Astrocyte of the spinal cord (primary cell): ENCODE measurements at regions not wholly inside any gene's neighbourhood (a gene's known extent, or its start where the extent isn't known, plus 50 kb on each side); places are given as distances from the start of the nearest gene placed in this dataset.

ENCODE experiments used
- DNase-seq: peaks from one replicate; pipeline ENCODE4 v3.0.0; 2011; ENCODE audit warnings: low read depth, low spot score
- H3K4me3 ChIP-seq: 2 replicates; pipeline ENCODE4 v1.5.1; 2011; ENCODE audit warnings: low read depth, mild to moderate bottlenecking, low read length, moderate library complexity
- in situ Hi-C: cut with HindIII; loops from 2 replicates; pipeline ENCODE4 v1.10.0; 2017; ENCODE audit warnings: low sequenced_read_pairs
- TF ChIP-seq, protein P1 (sequence below): IDR thresholded peaks from 2 replicates; pipeline ENCODE4 v1.5.1; 2012; ENCODE audit warnings: low read depth, mild to moderate bottlenecking, low read length, inconsistent platforms

DNA sequence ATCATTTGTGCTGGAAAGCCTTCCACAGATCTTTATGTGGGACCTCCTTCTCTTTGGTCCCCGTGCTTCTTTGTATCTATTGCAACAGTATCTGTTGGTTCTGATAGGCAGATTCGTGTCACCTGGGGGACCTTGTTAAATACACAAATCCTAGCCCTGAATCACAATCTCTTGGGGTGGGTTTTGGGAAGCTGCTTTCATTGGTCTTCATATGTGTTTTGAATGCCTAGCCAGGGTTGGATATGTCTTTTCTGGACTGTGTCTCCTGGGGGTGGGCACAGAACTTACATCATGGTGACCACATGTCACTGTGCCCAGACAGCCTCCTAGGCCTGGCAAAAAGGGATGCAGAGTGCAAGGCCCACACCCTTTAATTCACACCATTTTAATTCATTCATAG, 81.0 kb upstream of the HNF1B start:
- DNase-seq: no peak
- in situ Hi-C loops: no loop called here
- TF ChIP-seq, protein P1, sequence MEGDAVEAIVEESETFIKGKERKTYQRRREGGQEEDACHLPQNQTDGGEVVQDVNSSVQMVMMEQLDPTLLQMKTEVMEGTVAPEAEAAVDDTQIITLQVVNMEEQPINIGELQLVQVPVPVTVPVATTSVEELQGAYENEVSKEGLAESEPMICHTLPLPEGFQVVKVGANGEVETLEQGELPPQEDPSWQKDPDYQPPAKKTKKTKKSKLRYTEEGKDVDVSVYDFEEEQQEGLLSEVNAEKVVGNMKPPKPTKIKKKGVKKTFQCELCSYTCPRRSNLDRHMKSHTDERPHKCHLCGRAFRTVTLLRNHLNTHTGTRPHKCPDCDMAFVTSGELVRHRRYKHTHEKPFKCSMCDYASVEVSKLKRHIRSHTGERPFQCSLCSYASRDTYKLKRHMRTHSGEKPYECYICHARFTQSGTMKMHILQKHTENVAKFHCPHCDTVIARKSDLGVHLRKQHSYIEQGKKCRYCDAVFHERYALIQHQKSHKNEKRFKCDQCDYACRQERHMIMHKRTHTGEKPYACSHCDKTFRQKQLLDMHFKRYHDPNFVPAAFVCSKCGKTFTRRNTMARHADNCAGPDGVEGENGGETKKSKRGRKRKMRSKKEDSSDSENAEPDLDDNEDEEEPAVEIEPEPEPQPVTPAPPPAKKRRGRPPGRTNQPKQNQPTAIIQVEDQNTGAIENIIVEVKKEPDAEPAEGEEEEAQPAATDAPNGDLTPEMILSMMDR: no peak
- no peak overlapping the region for H3K4me3 ChIP-seq

DNA sequence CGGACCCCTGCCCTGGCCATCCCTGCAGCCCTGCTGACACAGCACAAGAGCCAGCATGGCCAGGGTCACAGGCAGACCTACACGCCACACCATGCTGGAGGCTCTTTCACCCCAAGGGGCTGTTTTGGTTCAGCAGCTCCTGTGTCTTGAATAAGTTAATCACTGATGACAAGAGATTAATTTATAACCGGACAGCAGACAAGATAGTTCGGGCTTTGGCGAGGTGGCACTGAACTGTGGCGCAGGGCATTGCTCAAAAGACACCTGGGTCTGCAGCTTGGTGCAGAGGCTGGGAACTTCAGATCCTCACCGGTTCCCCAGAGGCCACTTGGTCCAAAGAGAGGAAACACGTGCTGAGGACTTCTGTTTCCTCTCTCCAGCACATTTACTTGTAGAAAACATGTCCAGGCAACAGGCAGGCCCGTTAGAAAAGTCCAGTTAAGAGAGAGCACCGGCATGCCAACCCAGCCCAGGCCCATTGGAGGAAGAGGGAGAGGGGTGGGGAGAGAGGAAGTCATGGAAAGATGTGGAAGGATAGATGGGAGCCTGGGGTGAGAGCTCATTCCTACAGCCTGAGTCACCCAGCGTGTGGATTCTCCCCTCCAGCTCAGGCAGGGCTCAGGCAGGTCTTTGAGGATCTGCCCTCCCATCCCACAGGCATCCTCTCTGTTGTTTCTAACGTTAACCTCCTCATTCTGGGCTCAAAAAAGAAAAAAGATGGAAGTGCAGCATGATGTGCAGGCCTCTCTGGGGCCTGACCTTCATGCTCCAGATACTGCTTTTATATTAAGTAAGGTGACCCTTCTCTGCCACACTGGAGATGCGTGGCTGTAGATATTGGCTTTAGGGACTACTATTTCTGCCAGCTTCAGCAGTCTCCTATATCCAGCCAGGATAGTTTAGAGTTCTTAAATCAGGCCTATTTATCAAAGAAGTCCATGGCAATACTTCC, 80.0 kb upstream of the HNF1B start:
- TF ChIP-seq, protein P1: no peak
- H3K4me3 ChIP-seq: no peak overlapping the region
- in situ Hi-C loops: no loop called here
- DNase-seq: peak; percentile 85

DNA sequence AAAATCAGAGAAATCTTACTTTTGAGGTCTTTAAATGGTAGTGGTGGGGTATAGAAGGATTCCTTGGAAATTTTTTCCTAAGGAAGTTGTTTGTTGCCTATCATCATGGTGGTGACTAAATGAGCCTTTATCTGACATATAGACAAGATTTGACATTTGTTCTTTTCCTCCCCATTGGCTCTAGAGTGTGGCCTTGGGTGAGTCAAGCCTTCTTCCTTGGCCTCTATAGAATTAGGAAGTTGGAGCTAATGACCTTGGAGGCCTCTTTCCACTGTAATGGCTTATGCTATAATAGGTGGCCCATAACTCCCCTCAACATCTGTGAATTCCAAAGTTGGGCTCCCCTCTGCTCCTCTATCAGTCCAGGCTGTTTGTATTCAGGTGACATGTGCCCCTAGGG, 79.1 kb upstream of the HNF1B start:
- H3K4me3 ChIP-seq: no peak overlapping the region
- in situ Hi-C loops: no loop called here
- TF ChIP-seq, protein P1: no peak
- DNase-seq: no peak

DNA sequence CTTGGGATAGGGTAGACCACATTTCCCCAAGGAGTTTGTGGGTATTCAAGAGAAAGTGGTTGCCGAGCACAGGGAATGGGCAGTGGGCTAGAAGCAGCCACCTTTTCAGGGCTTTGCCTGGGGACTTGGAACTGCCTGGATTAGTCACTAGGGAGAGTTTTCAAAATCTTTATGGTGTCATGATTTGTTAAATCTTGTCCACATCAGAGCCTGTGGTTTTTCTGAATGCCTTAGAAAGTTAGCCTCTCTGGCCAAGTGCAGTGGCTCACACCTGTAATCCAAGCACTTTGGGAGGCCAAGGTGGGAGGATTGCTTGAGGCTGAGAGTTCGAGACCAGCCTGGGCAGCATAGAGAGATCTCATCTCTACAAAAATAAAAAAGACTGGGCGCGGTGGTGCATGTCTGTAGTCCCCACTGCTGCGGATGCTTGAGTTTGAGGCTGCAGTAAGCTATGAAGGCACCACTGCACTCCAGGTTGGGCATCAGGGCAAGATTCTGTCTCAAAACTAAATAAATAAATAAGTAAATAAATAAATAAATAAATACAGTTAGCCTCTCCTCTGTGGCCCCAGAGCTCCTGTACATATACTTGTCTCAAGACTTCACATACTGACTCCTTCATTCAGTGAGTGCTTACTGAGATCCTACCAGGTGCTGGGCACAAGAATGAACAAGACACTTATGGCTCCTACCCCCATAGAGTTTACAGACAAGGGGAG, 76.3 kb upstream of the HNF1B start:
- TF ChIP-seq, protein P1: no peak
- no peak for DNase-seq
- in situ Hi-C loops: no loop called here
- no peak overlapping the region for H3K4me3 ChIP-seq

DNA sequence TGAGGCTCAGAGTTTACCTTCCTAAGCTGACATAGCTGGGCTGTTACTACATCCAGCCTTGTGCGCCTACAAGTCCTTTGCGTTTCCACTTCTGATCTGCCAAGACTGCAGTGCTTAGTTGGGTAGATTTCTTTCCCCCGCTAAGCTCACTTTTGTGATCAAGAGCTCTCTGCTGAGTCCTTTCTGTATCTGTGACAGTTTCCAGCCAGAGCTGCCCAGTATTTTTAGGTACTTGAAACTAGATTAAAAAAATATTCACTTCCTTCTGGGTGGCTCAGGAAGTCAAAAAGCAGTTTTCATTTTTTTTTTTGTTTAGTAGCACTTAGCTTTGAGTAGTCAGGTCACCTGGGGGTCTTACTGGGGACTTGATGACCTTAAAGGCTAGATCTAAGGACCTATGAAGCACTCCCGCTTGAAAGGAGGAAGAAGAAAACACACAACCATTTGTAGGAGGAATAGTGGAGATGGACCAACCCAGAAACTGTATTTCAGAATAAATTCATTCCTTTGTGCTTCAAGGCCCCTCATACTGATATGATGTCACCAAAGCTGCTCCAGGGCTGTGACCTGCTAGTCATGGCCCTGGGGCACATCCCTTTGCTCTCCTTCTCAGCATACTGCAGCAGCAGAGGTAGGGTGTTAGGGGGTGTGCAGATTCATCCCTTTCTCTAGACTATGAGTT, 75.6 kb upstream of the HNF1B start:
- TF ChIP-seq, protein P1: no peak
- in situ Hi-C loops: no loop called here
- no peak for DNase-seq
- H3K4me3 ChIP-seq: no peak overlapping the region

DNA sequence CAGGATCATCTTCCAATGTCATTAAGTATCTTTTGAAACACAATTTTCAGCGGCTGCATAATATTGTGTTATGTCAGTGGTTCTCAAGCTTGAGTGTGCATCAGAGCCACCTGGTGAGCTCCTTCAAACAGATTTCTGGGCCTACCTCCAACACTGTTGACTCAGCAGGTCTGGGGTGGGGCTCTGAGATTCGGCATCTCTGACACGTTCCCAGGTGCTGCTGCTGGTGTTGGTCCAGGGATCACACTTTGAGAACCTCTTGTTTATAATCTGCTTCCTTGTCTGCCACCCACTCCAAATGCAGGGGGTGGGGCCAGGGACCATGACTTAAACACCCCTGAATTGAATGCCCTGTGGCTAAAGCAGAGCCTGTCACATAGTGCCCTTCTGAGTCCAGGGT, 73.8 kb upstream of the HNF1B start:
- in situ Hi-C loops: no loop called here
- peak; percentile 72 for DNase-seq
- TF ChIP-seq, protein P1: no peak
- H3K4me3 ChIP-seq: no peak overlapping the region
